ENCODE measurements at regions not wholly inside any gene's neighbourhood (a gene's known extent, or its start where the extent isn't known, plus 50 kb on each side); places are given as distances from the start of the nearest gene placed in this dataset.

DNA sequence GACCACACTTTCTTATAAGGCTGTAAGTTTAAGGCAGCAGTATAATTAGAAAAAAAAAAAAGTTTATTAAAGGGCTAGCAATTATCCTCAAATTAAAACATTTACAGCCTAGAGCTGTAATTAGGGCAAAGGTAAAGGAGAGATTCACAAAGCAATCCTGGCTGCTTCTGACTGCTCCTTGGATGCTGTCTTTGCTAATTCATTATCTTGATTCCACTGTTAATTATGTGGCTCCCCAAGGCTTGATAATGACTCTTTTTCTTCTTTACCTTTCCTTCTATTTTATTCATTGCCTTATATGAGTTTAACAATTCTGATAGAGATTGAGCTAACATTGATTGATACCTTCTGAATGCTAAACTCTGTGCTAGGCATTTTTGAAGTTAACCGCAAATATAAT, 476.5 kb downstream of the DTWD2 start:
- no peaks in the 10 kb centered on the region for H3K4me1 ChIP-seq (ENCODE audit: insufficient read depth)

More for the DNA sequence above, 476.5 kb downstream of the DTWD2 start:
- H3K4me3 Mint-ChIP-seq, result no peak overlapping the region
- H3K79me2 ChIP-seq (replicated peaks; ENCODE audit: insufficient read depth), result no peaks in the 10 kb centered on the region
- H3K27me3 Mint-ChIP-seq (ENCODE audit: insufficient read depth, low read depth, poor library complexity), result no peaks in the 10 kb centered on the region
- H4K20me1 ChIP-seq (replicated peaks; ENCODE audit: insufficient read depth), result no peaks in the 10 kb centered on the region
- no peak overlapping the region for H3K4me2 ChIP-seq
- no peaks in the 10 kb centered on the region for H3F3A ChIP-seq (replicated peaks; ENCODE audit: low read depth)
- H2AFZ ChIP-seq, result no peak overlapping the region
- no peaks in the 10 kb centered on the region for H3K9me3 Mint-ChIP-seq
- no peak overlapping the region for H3K4me3 ChIP-seq
- no peaks in the 10 kb centered on the region for H3K36me3 ChIP-seq (ENCODE audit: insufficient read depth)
- no peak for TF ChIP-seq ZNF462 (CRISPR knock-in tag; IDR thresholded peaks at IDR 0.05)
- no peak for TF ChIP-seq ZNF114 (CRISPR knock-in tag; IDR thresholded peaks at IDR 0.05)
- TF ChIP-seq, protein P1, sequence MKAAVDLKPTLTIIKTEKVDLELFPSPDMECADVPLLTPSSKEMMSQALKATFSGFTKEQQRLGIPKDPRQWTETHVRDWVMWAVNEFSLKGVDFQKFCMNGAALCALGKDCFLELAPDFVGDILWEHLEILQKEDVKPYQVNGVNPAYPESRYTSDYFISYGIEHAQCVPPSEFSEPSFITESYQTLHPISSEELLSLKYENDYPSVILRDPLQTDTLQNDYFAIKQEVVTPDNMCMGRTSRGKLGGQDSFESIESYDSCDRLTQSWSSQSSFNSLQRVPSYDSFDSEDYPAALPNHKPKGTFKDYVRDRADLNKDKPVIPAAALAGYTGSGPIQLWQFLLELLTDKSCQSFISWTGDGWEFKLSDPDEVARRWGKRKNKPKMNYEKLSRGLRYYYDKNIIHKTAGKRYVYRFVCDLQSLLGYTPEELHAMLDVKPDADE (IDR thresholded peaks at IDR 0.05), result no peak
- TF ChIP-seq ZNF331 (CRISPR knock-in tag; IDR thresholded peaks at IDR 0.05; ENCODE audit: low read depth), result no peak
- TF ChIP-seq POLR2AphosphoS5 (IDR thresholded peaks at IDR 0.05; ENCODE audit: low read depth), result no peak
- no peak for TF ChIP-seq EZH2 (IDR thresholded peaks at IDR 0.05; ENCODE audit: low read depth, unreplicated experiment)
- no peak for TF ChIP-seq REST (IDR thresholded peaks at IDR 0.05; ENCODE audit: unreplicated experiment)
- no peak for TF ChIP-seq STAT1 (IDR thresholded peaks at IDR 0.05; ENCODE audit: unreplicated experiment)
- TF ChIP-seq JUNB (IDR thresholded peaks at IDR 0.05; ENCODE audit: unreplicated experiment), result no peak
- TF ChIP-seq CREB1 (CRISPR knock-in tag; IDR thresholded peaks at IDR 0.05; ENCODE audit: low read depth), result no peak
- ATAC-seq (no peak), DNase-seq (ENCODE audit: low spot score) (no peak)
- H3K27me3 ChIP-seq (ENCODE audit: insufficient read depth), result no peaks in the 10 kb centered on the region
- no peak overlapping the region for H3K27ac ChIP-seq (ENCODE audit: low read depth)
- H3K4me1 Mint-ChIP-seq, result no peaks in the 10 kb centered on the region
- H3K9me2 ChIP-seq (ENCODE audit: insufficient read depth), result no peaks in the 10 kb centered on the region
- no peak overlapping the region for H3K27ac Mint-ChIP-seq
- H3K36me3 Mint-ChIP-seq (ENCODE audit: low read depth), result no peaks in the 10 kb centered on the region

Measured in GM23338 (cell line).